GM20431 (cell line): ENCODE measurements at regions not wholly inside any gene's neighbourhood (a gene's known extent, or its start where the extent isn't known, plus 50 kb on each side); places are given as distances from the start of the nearest gene placed in this dataset.

ENCODE experiments used
- in situ Hi-C: fragments of 300-500 bp; cut with MseI, MboI; formaldehyde crosslinking; loops from one replicate; pipeline ENCODE4 v1.15.0; 2020; ENCODE audit warnings: low sequenced_read_pairs; ENCODE audit not compliant: unreplicated experiment

DNA sequence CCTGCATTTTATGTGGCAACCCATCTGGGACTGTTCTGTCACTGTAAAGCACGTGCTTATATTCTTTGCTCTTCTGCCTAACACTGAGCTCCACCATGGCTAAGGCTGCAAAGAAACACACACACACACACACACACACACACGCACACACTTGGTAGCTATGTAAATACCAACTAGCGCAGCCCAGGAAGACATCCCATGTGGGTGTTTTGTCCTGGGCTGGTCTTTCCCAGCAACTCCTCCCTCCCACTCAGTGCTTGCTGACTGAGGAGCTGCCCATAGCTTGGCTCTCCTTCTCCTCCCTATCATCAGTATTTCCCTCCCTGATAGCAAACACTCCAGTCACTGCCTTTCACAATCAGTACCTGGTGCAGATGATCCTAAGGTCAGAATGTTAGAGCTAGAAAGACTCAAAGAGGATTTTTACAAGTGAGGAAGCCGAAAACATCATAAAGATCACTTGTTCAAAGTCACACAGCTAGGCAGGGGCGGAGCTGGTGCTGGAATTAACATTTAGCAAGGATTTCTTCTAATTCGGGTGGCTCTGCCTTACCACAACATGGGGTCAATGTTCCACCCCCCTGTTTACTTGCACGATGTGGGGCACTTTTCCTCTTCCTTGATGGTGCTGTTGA lies 377.1 kb upstream of the TBL1XR1 start:
- in situ Hi-C loops, result no loop called here

DNA sequence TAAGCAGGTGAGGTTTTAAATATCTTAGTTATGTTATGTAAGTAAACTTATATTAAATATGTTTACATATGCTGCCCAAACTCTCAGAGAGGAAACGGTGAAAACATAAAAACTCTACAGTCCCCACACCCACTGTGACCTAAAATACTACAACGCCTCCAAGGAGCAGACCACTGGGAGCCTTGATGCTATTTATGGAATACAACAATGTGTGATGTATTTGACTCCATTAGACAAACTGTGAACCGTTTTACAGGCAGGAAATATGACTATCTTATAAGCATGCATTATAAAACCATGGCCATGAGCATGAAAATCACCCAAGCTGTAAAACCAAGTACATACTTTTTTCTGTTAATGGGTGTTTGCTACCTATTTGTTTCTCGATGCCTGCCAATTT lies 379.5 kb upstream of the TBL1XR1 start:
- in situ Hi-C loops, result no loop called here

DNA sequence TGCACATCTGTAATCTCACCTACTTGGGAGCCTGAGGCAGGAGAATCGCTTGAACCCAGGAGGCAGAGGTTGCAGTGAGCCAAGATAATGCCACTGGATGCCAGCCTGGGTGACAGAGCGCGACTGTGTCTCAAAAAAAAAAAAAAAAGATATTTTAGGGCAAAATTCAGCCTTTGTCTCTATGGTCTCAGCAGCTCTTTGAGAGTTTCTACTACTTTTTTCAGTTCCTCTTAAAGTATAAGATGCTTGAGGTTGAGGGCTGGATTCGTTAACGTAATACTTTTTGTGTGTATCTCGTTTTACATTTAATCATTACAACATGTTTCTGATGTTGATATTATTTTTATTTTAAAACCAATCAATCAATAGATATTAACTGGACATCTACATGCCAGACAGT lies 381.2 kb upstream of the TBL1XR1 start:
- in situ Hi-C loops, result no loop called here

DNA sequence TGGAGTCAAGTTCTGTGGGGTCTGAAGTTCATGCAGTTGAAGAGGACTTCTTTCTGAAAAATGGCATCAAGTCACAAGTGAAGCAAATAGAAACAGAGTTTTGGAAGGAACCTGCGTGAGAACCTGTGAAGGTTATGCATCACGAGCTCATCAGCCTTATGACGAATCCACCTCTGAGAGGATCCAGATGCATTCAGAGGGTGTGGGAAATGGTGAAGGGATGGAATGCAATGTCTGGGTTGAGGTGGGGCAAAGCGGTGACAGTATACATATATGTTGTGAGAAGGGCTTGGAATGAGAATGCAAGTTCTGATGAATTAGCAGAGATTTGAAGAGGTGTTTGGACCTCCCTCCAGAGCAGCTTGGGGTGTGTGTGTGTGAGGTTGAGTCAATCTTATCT lies 382.1 kb upstream of the TBL1XR1 start:
- in situ Hi-C loops, result no loop called here

DNA sequence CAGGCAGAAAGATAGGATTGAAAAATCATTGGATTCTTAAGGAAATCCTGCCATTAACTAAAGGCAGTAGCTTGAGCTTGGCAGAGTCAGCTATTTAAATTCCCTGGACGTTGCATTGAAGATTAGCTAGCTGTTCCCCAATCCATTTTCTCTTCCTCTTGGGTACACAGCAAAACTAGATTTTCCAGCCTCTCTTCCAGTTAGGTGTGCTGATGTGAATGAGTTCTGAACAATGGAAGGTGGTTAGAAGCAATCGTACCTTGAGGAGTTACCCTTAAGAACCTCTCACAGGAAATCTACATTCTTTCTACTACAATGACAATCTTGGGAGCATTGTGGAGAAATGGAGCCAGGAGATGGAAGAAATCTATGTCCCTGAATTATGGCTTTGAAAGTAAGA lies 383.2 kb upstream of the TBL1XR1 start:
- in situ Hi-C loops, result no loop called here

DNA sequence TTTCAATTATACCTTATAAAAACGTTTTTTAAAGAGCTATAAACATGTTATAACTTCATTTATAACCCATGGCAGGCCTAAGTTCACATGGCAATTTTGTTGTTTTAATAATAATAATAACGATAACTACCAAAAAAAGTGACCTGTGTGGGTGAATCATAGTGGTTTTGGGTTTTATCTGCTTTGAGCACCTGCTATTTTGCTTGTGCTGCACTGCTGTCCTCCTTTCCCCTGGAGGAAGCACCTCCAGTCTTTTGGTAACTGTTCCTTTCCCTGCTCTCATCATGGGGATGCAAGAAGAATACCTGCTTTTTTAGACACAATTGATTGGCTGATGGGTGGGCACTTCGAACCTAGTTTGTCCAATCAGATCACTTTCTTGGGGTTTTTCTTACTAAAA lies 388.0 kb upstream of the TBL1XR1 start:
- in situ Hi-C loops, result no loop called here

DNA sequence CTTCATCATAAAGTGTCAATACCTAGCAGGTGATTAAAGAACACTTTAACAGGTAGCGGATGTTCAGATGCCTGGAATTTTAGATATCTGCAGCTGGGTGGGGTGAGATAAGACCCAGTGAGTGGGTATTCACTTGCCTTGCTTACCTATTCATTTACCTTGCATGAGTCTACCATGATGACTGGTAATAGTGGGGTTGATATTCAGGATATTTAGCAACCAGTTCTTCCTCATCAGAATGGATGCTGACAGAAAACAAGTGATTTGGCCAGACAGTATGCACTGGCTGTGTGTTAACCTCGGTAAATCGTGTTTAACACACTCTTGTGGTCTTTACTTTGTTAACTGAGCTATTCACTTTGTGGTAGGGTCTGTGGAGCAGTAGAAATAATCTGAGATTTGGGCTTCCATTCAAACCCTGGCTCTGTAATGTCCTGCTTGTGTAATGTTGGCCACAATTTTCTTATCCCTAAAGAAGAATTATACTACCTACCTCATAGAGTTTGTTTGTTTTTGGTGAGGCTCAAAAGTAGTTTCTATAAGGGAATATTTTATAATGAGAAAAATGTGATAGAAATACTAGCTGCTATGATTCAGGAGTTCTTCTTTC lies 391.9 kb upstream of the TBL1XR1 start:
- in situ Hi-C loops, result no loop called here

DNA sequence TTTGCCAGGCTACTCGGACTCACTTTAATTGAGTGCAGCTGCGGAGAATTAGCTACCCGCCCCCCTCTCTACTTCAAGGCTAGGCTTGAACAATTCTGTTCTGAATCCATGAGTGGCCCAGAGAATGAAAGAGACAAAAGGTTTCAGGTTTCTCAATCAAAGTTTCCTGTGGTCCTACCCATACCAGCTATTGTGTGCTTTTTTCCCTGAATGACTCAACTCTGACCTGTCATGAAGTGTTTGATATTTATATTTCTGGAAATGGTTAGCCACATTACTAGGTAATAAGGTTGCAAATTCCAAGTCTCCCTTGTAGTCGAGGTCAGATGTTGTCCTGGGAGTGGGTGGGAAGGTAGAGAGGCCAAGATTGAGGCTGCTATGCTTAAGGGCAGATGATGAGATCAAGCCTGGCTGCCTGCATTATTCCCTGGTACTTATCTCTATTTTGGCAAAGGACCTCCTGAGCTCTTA lies 392.7 kb upstream of the TBL1XR1 start:
- in situ Hi-C loops, result no loop called here

DNA sequence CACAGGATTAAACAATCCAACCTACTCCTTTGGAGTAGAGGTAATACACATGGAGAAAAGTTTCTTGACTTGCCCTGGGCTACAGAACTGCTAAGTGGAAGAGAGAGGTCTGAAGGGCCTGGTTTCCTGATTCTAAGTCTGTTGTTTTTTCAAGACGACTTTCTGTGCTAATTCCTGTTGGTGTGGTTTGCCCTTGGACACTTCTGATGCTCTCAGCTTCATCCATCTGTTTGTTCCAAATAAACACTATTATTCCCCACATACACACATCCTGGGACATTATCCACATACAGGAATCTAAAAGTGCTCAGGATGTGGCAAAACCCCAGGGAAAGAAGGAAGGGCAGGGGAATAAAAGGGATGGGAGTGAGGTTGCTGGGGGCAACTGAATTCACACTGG lies 393.5 kb upstream of the TBL1XR1 start:
- in situ Hi-C loops, result no loop called here

DNA sequence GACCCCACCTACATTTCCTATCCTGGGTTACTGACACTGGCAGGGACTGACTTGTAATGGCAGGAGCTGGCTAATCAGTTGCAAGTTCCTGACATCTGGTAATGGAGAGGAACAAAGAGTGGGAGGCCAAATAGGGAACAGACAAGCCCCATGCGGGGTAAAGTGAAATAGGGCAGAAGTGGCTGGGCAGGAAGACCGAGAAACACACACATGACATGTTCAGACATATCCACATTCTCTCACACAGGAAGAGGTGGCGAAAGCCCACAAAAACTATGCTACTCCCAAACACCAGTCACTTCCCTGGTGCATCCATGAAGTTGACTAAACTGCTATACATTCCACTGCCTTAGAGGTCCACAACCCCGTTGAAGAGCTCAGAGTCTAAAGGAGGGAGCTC lies 394.1 kb upstream of the TBL1XR1 start:
- in situ Hi-C loops, result no loop called here

DNA sequence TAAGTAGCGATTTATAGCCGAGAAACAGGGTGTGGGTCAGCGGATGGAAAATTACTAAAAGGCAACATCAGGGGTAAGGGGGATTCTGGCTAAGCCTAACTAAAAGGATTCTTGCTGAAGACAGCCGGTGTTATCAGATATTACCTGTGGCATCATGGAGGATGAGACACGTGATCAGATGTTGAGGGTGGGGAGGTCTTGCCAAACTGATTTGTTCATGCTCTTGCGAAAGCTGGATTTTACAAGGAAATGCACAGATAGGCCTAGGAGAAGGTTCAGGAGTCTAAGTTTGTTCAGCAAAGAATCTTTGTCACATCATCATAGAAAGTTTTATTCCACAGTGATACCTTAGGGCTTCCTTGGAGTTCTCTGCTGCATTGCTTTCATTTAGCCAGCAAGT lies 396.8 kb upstream of the TBL1XR1 start:
- in situ Hi-C loops, result no loop called here

DNA sequence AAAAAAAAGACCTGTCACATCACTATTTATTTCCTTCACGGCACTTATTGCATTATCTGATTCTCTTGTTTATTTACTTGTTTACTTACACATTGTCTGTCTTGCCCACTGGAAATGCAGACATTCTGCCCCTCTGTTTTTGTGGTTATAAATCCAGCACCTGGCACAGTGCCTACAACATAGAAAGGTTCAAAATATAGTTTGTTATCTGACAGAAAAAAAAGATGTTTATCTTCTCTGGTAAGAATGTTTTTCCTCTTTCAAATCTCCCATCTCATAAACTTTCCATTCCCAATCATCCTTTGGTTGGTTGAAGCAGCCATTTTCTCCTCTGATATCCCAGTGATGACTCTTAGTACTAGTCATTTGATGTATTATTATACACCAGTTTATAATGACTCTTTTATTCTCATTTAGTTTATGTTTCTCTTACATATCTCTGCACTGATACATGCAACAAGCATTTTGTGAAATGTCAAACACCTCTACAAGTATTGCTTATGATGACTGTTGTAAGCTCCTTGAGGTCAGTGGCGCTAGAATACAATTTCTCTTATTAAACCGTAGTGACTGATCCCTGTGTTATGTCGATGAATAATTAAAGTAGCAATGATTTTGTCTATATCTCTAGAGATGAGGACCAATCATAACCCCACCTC lies 398.4 kb upstream of the TBL1XR1 start:
- in situ Hi-C loops, result no loop called here

DNA sequence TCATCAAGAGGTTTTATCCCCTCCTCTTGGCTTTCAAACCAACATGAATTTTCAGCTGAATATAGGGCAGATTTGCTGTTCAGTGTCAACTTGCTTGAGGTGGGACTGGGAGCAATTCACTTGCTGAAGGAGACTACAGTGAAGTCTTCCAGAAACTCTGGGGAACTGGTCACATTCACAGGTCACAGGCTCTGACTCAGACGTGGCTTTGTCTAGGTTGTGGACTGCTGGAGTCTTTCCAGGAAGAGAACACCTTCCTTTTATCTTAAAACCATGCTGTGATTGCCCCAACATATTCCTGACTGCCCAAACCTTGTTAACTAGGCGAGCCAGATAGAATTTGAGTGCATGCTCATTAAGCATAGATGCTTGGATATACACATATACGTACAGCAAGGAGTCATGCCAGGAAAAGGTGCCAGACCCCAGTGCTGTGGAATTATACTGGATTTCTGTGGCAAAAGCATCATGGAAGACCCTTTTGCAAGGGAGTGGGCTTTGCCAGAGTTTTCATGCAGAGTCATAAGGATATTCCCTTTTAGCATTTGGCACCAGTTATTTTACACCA lies 399.1 kb upstream of the TBL1XR1 start:
- in situ Hi-C loops, result no loop called here

DNA sequence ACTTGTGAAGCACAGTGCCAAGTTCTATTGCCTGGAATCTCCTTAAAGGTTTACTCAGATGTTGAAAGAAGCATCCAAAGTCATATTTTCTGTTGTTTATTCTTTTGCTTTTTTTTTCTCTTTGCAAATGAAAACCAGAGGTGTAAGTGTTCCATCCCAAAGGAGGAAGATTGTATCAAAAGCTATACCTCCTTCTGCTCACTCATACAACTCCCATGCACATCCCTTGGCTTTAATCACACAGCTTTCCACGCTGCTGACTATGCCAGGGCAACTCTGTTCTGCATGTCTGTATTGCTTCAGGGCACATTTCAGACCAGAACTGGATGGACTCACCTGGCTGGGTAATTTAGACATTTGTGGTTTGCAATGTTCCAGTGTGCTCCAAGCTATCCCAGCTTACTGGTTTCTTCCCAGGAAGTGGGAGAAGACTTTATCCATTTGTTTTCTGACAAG lies 399.6 kb upstream of the TBL1XR1 start:
- in situ Hi-C loops, result no loop called here

DNA sequence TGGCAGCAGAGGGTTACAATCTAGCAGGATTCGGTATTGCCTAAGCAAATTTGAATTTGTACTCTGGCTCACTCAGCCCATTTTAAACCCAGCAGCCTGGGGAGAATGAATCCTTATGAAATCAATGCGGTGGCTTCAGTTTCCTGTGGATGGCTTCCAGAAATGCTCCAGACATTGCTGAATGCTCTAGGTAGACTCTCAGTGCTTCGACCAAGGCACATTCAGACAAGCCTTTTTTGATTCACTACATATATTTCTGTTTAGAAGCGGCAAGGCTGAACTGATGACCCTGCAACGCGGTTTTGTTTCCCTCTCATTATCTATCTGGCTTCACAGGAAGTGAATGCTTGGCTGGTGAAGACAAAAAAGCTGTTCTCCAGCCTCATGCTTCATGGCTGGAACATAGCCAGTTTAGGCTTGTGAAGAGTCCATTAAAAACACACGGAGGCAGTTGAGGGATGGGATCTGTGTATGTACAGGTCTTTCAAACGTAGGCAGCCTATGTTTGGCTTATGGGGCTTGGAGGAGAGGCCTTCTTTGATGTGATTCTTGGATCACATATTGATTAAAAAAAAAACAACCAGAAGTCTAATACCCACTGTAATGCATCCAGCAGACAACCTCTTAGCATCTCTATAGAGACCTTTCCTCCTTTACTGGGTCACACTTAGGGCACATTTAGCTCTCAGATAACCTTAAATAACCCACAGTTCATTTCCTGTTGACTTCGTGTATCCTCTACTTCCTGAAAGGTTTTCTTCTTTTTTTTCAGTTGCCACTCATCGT lies 400.2 kb upstream of the TBL1XR1 start:
- in situ Hi-C loops, result no loop called here

DNA sequence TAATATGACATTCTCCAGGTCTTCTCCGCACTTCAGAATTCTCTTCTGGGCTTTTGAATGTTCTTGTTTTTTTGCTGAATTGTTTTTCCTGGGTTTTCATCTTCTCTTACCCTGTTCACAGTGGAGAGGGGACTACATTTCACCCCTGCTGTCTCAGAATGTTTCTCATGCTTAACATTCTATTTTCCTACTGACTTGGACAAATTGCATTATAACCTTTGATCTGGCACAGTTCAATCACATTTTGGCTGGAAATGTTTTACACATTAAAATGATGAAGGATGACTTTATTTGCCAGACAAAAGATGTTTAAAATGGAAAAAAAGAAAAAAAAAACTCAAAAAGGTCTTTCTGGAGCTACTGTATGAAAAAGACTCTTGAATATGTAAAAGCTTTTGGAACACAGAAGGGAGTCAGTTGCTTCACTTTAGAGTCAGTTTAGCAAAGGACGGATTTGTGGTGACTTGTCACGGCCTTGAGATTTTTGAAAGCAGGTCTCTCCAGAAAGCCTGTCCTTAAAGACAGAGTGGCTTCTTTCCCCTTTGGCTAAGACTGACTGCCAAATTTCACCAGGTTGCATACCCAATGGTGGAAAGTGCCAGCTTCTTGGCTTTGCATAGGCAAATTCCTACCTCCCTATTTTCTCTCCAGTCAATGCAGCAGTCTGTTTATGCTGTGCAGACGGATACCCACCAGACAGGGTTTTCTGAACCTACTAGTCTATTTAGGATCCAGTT lies 401.0 kb upstream of the TBL1XR1 start:
- in situ Hi-C loops, result no loop called here

DNA sequence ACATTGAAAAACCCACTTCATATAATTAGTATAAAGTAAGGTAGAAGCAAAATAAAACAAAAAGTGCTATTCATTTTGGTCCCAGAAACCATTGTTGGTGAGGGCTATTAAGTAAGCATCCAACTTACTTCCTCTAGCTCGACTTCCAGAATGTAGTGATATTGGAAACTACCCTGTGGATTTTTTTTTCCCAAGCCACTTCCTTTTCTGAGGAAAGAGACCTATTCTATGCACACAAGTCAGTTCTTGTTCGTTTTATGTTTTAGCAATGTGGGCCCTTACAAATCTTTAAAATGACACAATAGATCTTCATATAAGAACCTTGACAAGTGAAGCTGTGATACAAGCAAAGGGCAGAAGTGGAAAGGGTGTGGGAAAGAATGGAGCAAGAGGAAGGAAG lies 402.0 kb upstream of the TBL1XR1 start:
- in situ Hi-C loops, result no loop called here

DNA sequence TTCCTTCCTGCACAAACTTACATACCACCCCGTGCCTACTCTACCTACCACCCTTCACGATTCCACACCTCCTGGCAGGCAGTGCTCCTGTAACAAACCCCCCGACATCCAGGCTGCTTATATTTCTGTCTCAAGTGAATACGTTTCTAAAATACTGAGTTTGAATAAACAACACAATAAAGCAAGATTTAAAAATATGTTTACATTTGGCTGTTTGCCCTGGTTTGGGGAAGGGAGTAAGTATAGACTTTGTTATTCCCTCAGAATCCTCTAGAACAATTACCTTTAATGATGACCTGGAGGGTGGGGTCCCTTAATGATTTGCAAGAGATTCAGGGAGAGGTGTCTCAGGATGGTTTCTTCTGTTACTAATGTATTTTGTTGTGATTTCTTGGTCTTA lies 402.6 kb upstream of the TBL1XR1 start:
- in situ Hi-C loops, result no loop called here

DNA sequence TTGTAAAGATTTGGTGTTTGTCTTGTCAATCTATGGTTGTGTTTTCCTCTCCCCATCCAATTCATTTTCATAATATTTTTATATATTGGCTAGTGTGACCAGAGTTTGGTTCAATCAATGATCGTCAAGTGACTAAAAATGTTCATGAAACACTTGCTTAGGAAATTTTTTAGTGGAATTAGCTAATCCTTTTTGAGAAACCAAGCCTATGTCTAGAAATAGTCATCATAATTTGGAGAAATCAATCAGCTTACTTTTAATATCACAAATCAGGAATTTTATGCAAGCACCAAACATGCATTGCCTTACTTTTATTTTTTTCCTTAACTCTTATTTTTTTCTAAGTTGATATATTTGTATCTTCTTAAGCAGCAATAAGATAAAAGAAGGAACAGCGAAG lies 403.1 kb upstream of the TBL1XR1 start:
- in situ Hi-C loops, result no loop called here

DNA sequence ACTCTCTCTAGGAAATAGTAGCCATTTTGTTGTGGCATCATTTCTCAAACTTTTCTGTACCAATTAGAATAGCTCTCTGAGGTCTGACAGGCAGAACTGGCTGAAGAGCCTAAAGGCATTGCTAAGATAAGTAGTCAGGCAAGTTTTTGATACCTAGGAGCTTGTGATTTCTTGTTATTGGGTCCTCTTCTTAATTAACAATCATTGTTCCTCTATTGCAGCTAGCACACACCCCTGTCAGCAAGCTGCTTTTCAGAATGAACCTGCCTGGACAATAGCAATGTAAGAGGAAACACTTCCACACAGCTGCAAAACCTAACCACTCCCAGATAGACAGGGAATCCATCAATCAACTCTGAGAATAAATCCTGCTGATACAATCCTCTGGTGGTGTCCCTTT lies 403.9 kb upstream of the TBL1XR1 start:
- in situ Hi-C loops, result no loop called here
